Panc1 (cell line): ENCODE measurements at regions not wholly inside any gene's neighbourhood (a gene's known extent, or its start where the extent isn't known, plus 50 kb on each side); places are given as distances from the start of the nearest gene placed in this dataset.

Experiments used
- ATAC-seq: fragments of 200-7000 bp; cut with Tn5 transposase; 2 replicates; pipeline ENCODE4 v1.9.1; 2020; ENCODE audit warnings: mild to moderate bottlenecking, moderate library complexity
- BruUV-seq: library from RNA; stranded (reverse); fragments of 400-500 nt; replicated peaks from 2 replicates; lab custom pipeline; 2021; lab: Mats Ljungman, UMichigan
- CTCF ChIA-PET: fragments of 300-600 bp; sonication (Branson Sonifier 250); formaldehyde crosslinking; loops from one replicate; lab custom pipeline; 2022; ENCODE audit warnings: antibody characterized with exemption; lab: Charles Lee
- POLR2A ChIA-PET: fragments of 300-600 bp; sonication (Branson Sonifier 250); formaldehyde crosslinking; loops from one replicate; lab custom pipeline; 2022; ENCODE audit warnings: antibody characterized with exemption; lab: Charles Lee
- DNase-seq: peaks from one replicate; pipeline ENCODE4 v3.0.0-alpha.2; 2010; ENCODE audit warnings: low read depth, low spot score
- H3K27ac ChIP-seq: 2 replicates; pipeline ENCODE4 v1.5.1; 2011; ENCODE audit warnings: mild to moderate bottlenecking, low read length, inconsistent platforms
- H3K27me3 ChIP-seq: fragments of 200-500 bp; sonication (Bioruptor generic); 2 replicates; pipeline ENCODE4 v1.6.0; 2014; ENCODE audit warnings: low read length, inconsistent platforms; ENCODE audit not compliant: control insufficient read depth, insufficient read depth
- H3K36me3 ChIP-seq: fragments of 200-500 bp; sonication (Bioruptor generic); 2 replicates; pipeline ENCODE4 v1.5.1; 2014; ENCODE audit warnings: inconsistent platforms, mild to moderate bottlenecking, low read length, moderate library complexity; ENCODE audit not compliant: control insufficient read depth, insufficient read depth
- H3K4me1 ChIP-seq: 2 replicates; pipeline ENCODE4 v1.5.1; 2011; ENCODE audit warnings: inconsistent platforms, mild to moderate bottlenecking, low read length, moderate library complexity; ENCODE audit not compliant: control insufficient read depth, insufficient read depth
- H3K4me3 ChIP-seq, 2 experiments: 2 replicates each; pipeline ENCODE4 v1.5.1; 2011 to 2012; ENCODE audit warnings: low read depth in 2 of 2, low read length in 2 of 2, mild to moderate bottlenecking in 2 of 2, inconsistent platforms in 1 of 2, moderate library complexity in 1 of 2
- H3K9me3 ChIP-seq: fragments of 200-500 bp; sonication (Bioruptor generic); 2 replicates; pipeline ENCODE4 v1.5.1; 2014; ENCODE audit warnings: low read depth, mild to moderate bottlenecking, inconsistent platforms, low read length, moderate library complexity; ENCODE audit not compliant: control insufficient read depth, insufficient read depth
- CTCF ChIP-seq: fragments of 450-650 bp; IDR thresholded peaks from 2 replicates; pipeline ENCODE4 v1.5.1; 2017; ENCODE audit warnings: mild to moderate bottlenecking
- POLR2AphosphoS5 ChIP-seq: IDR thresholded peaks from 2 replicates; pipeline ENCODE4 v1.6.1; 2012; ENCODE audit warnings: mild to moderate bottlenecking, low read depth, low read length, moderate library complexity
- REST ChIP-seq, 2 experiments: IDR thresholded peaks; 2 replicates each; pipeline ENCODE4 v1.6.1; 2011 to 2012; ENCODE audit warnings: low read depth in 2 of 2, control low read depth in 1 of 2, low read length in 1 of 2, mild to moderate bottlenecking in 1 of 2, moderate library complexity in 1 of 2; ENCODE audit not compliant: insufficient read depth in 1 of 2
- SIN3A ChIP-seq: IDR thresholded peaks from 2 replicates; pipeline ENCODE4 v1.6.1; 2012; ENCODE audit warnings: low read depth, mild to moderate bottlenecking, low read length, moderate library complexity, borderline replicate concordance; ENCODE audit not compliant: insufficient read depth
- TCF7L2 ChIP-seq: IDR thresholded peaks from 2 replicates; pipeline ENCODE4 v1.6.1; 2011; ENCODE audit warnings: mild to moderate bottlenecking, low read depth, low read length, inconsistent platforms
- in situ Hi-C: cut with HindIII; loops from 2 replicates; pipeline ENCODE4 v1.10.0; 2016; ENCODE audit warnings: low sequenced_read_pairs, low pct_unique_long_range_greater_than_20kb
- intact Hi-C: fragments of 100-400 bp; cut with micrococcal nuclease; formaldehyde crosslinking; loops from one replicate; pipeline ENCODE4 v1.10.0; 2022; ENCODE audit not compliant: unreplicated experiment

GRCh38 chr13:34085204-34085603, 267.3 kb downstream of the RFC3 start:
- ATAC-seq (no peak), DNase-seq (no peak)
- intact Hi-C loops (no loop called here), in situ Hi-C loops (no loop called here)
- Histone ChIP-seq H3K4me1 (no peaks in the 10 kb centered on the region), H3K27ac (no peak overlapping the region), H3K9me3 (no peaks in the 10 kb centered on the region), H3K36me3 (no peaks in the 10 kb centered on the region), H3K27me3 (no peaks in the 10 kb centered on the region), H3K4me3 (no peak overlapping the region)
- no TSS peak for BruUV-seq
- CTCF ChIA-PET: no interaction called here
- POLR2A ChIA-PET: no interaction called here
- TF ChIP-seq REST (IDR thresholded peaks at IDR 0.05; ENCODE audit: insufficient read depth in 1 of 2, low read depth in 2 of 2, low read length in 1 of 2) (no peak), TCF7L2 (no peak), SIN3A (no peak), CTCF (no peak), POLR2AphosphoS5 (no peak)

GRCh38 chr13:34086281-34086680, 268.3 kb downstream of the RFC3 start:
- DNase-seq: no peak
- Histone ChIP-seq H3K4me1 (no peaks in the 10 kb centered on the region), H3K36me3 (no peaks in the 10 kb centered on the region), H3K9me3 (no peaks in the 10 kb centered on the region), H3K4me3 (no peak overlapping the region), H3K27me3 (no peaks in the 10 kb centered on the region), H3K27ac (no peak overlapping the region)
- TF ChIP-seq TCF7L2 (no peak), REST (IDR thresholded peaks at IDR 0.05; ENCODE audit: insufficient read depth in 1 of 2, low read depth in 2 of 2, low read length in 1 of 2) (no peak), SIN3A (no peak), CTCF (no peak), POLR2AphosphoS5 (no peak)
- intact Hi-C loops: no loop called here
- POLR2A ChIA-PET: no interaction called here
- CTCF ChIA-PET: no interaction called here
- BruUV-seq: no TSS peak
- ATAC-seq: no peak
- in situ Hi-C loops: no loop called here
